Progenitor cell of endocrine pancreas (in vitro differentiated cells): ENCODE measurements at regions not wholly inside any gene's neighbourhood (a gene's known extent, or its start where the extent isn't known, plus 50 kb on each side); places are given as distances from the start of the nearest gene placed in this dataset.
A peak's percentile ranks its signal among the peaks of the same experiment; 100 is the strongest.

Source experiments
- DNase-seq: peaks from one replicate; pipeline ENCODE4 v3.0.0; 2021; ENCODE audit warnings: low spot score; ENCODE audit not compliant: unreplicated experiment
- H3K27ac Mint-ChIP-seq: 2 replicates; pipeline ENCODE4 v1.8.0; 2021; ENCODE audit warnings: mild to moderate bottlenecking, moderate library complexity, mixed read lengths
- H3K27me3 Mint-ChIP-seq: 2 replicates; pipeline ENCODE4 v1.8.0; 2021; ENCODE audit warnings: mixed read lengths
- H3K36me3 Mint-ChIP-seq: 2 replicates; pipeline ENCODE4 v1.8.0; 2022; ENCODE audit warnings: mixed read lengths; ENCODE audit not compliant: insufficient read depth
- H3K4me1 Mint-ChIP-seq: 2 replicates; pipeline ENCODE4 v1.8.0; 2021; ENCODE audit warnings: low read depth, mixed read lengths
- H3K4me3 Mint-ChIP-seq: 2 replicates; pipeline ENCODE4 v1.8.0; 2021; ENCODE audit warnings: low read depth, mild to moderate bottlenecking, moderate library complexity, mixed read lengths
- H3K9me3 Mint-ChIP-seq: 2 replicates; pipeline ENCODE4 v1.8.0; 2021; ENCODE audit warnings: low read depth, mixed read lengths
- TF ChIP-seq, protein P1 (sequence below): fragments of 200-600 bp; sonication (generic); IDR thresholded peaks from one replicate; pipeline ENCODE4 v1.5.0; 2021; ENCODE audit warnings: antibody characterized with exemption, mild to moderate bottlenecking; ENCODE audit not compliant: unreplicated experiment

DNA sequence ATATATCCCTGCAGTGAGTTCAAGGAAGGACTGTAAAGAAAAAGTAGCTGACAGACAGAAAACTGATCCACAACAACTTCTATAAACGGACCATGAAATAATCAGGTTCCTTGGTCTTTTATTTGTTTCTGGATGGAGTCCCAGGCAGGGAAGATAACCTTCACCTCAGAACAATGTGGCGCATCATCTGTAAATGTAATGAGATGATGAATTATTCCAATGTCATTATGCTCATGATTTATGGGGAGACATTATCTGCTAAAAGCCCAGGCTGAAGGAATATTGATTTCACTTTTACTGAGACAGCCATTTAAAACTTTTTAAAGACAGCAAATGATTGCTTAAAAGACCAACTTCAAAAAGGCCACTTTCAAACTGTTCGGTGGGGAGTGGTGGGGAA lies 354.9 kb upstream of the ADAMTS9 start:
- Mint-ChIP-seq H3K9me3 (peaks cover 9% of the 10 kb centered on the region), H3K4me3 (no peak overlapping the region), H3K27me3 (no peaks in the 10 kb centered on the region), H3K4me1 (peaks cover 11% of the 10 kb centered on the region), H3K27ac (peak overlapping the region; percentile 76), H3K36me3 (peaks cover 2% of the 10 kb centered on the region)
- DNase-seq: no peak
- TF ChIP-seq, protein P1, sequence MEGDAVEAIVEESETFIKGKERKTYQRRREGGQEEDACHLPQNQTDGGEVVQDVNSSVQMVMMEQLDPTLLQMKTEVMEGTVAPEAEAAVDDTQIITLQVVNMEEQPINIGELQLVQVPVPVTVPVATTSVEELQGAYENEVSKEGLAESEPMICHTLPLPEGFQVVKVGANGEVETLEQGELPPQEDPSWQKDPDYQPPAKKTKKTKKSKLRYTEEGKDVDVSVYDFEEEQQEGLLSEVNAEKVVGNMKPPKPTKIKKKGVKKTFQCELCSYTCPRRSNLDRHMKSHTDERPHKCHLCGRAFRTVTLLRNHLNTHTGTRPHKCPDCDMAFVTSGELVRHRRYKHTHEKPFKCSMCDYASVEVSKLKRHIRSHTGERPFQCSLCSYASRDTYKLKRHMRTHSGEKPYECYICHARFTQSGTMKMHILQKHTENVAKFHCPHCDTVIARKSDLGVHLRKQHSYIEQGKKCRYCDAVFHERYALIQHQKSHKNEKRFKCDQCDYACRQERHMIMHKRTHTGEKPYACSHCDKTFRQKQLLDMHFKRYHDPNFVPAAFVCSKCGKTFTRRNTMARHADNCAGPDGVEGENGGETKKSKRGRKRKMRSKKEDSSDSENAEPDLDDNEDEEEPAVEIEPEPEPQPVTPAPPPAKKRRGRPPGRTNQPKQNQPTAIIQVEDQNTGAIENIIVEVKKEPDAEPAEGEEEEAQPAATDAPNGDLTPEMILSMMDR: no peak

DNA sequence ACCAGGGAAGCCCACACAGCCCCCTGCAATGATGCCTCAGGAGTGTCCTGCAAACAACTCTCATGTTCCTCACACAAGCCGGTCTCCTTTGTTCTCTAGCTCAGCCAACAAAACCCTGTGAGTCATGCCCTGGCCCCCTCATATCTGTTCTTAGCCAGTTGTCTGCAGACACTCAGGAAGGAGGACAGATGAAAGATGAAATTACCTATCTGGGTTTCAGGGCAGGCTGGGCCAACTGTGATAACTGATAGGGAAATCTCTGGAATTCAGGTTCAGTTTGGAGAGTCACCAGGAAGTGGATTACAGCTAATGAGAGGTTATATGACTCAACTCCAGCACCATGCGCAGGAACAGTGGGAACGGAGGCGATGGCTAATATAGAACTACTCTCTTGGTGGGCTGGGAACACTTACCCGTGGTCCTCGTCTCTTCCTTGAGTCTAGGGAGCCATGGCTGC lies 352.0 kb upstream of the ADAMTS9 start:
- Mint-ChIP-seq H3K27me3 (no peaks in the 10 kb centered on the region), H3K27ac (no peak overlapping the region), H3K36me3 (no peaks in the 10 kb centered on the region), H3K9me3 (no peaks in the 10 kb centered on the region), H3K4me1 (peaks cover 11% of the 10 kb centered on the region), H3K4me3 (no peak overlapping the region)
- TF ChIP-seq, protein P1: no peak
- no peak for DNase-seq

DNA sequence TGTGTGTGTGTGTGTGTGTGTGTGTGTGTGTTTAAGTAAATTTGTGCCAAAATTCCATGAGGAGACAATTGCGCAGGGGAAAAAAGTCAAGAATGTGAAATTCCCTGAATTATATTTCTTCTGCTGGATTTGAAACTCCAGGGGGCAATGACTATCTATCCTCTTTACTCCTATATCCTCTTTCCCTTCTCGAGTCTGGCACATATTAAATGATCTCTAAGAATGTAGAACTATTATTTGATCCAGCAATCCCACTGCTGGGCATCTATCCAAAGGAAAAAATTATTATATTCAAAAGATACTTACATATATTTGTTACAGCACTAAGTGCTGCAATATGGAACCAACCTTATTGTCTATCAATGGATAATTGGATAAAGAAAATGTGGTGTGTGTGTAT lies 350.1 kb upstream of the ADAMTS9 start:
- H3K27me3 Mint-ChIP-seq: no peaks in the 10 kb centered on the region
- TF ChIP-seq, protein P1: no peak
- no peak overlapping the region for H3K27ac Mint-ChIP-seq
- peaks cover 8% of the 10 kb centered on the region for H3K4me1 Mint-ChIP-seq
- no peak for DNase-seq
- H3K4me3 Mint-ChIP-seq: no peak overlapping the region
- H3K9me3 Mint-ChIP-seq: no peaks in the 10 kb centered on the region
- H3K36me3 Mint-ChIP-seq: no peaks in the 10 kb centered on the region

DNA sequence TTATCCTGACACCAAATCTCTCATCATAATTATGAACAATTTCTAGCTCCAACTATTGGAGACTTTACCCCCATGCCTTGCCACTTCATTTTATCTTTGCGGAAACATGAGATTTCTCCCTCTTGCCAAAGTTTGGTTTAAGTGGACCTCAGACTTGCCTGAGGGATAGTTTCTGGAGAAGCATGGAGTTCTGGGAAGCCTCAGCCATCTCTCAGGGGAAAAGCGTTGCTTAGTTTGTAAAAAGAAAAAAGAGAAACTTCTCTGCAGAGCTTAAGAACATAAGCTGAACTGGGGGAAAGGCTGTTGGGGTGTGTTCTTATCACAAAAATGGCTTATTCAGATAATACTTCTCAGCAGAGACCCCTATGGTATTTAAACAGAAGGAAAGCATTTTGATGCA lies 347.4 kb upstream of the ADAMTS9 start:
- H3K9me3 Mint-ChIP-seq: no peaks in the 10 kb centered on the region
- TF ChIP-seq, protein P1: no peak
- H3K4me1 Mint-ChIP-seq: peaks cover 6% of the 10 kb centered on the region
- H3K4me3 Mint-ChIP-seq: no peak overlapping the region
- no peak for DNase-seq
- no peaks in the 10 kb centered on the region for H3K27me3 Mint-ChIP-seq
- H3K27ac Mint-ChIP-seq: no peak overlapping the region
- no peaks in the 10 kb centered on the region for H3K36me3 Mint-ChIP-seq

DNA sequence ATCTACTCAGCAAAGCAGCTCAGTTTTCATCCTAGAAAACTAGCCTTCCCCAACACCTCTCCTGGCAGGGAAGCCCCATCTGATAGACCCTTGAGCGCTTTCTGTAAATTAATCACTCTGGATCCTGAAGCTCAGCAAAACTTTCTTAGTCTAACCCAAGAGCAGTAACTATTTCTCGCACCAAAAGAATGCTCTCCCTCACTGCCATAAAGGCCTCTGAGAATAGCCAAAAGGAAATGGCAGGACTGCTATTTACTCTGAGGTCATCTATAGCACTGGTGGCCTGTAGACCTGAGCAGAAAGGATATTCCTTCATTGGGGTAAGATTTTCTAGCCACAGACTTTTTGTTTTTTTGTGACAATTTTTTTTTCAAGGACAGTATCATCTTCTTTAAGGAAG lies 345.8 kb upstream of the ADAMTS9 start:
- Mint-ChIP-seq H3K9me3 (no peaks in the 10 kb centered on the region), H3K27me3 (no peaks in the 10 kb centered on the region), H3K4me3 (no peak overlapping the region), H3K27ac (peak overlapping the region; percentile 46), H3K4me1 (no peaks in the 10 kb centered on the region), H3K36me3 (no peaks in the 10 kb centered on the region)
- TF ChIP-seq, protein P1: no peak
- no peak for DNase-seq
